ENCODE measurements at regions not wholly inside any gene's neighbourhood (a gene's known extent, or its start where the extent isn't known, plus 50 kb on each side); places are given as distances from the start of the nearest gene placed in this dataset.

DNA sequence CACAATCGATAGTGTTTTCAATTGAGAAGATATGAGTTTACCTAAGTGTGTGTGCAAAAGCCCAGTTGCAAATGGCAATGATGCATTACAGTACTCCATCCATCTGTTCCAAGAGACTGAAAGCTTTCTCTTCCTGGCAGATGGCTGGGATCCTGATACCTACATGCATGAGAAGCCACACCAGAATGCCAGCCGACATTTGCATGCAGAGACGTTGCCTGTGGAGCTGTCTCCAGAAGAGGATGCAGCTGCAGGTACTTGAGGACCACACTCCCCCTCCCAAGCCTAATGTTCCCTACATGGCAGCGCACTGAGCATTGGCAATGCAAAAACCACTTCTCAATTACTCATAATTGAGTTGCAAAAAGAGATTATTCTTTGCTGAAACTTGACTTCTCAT lies 332.1 kb downstream of the WDR11 start:
- TF ChIP-seq SP1 (IDR thresholded peaks at IDR 0.05) (no peak), L3MBTL2 (conservative IDR thresholded peaks at IDR 0.05) (no peak), NFRKB (IDR thresholded peaks at IDR 0.05) (no peak), FOXA1 (IDR thresholded peaks at IDR 0.05) (no peak), FOXK2 (IDR thresholded peaks at IDR 0.05) (no peak), HDGF (IDR thresholded peaks at IDR 0.05; ENCODE audit: borderline replicate concordance) (no peak), LEF1 (IDR thresholded peaks at IDR 0.05; ENCODE audit: borderline replicate concordance) (no peak), ELF4 (IDR thresholded peaks at IDR 0.05) (no peak), TARDBP (IDR thresholded peaks at IDR 0.05) (no peak)
- TF ChIP-seq, protein P1, sequence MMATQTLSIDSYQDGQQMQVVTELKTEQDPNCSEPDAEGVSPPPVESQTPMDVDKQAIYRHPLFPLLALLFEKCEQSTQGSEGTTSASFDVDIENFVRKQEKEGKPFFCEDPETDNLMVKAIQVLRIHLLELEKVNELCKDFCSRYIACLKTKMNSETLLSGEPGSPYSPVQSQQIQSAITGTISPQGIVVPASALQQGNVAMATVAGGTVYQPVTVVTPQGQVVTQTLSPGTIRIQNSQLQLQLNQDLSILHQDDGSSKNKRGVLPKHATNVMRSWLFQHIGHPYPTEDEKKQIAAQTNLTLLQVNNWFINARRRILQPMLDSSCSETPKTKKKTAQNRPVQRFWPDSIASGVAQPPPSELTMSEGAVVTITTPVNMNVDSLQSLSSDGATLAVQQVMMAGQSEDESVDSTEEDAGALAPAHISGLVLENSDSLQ (IDR thresholded peaks at IDR 0.05) = no peak
- CTCF ChIA-PET = no interaction called here
- POLR2A ChIA-PET = no interaction called here
- no peak for DNase-seq (ENCODE audit: extremely low spot score)

DNA sequence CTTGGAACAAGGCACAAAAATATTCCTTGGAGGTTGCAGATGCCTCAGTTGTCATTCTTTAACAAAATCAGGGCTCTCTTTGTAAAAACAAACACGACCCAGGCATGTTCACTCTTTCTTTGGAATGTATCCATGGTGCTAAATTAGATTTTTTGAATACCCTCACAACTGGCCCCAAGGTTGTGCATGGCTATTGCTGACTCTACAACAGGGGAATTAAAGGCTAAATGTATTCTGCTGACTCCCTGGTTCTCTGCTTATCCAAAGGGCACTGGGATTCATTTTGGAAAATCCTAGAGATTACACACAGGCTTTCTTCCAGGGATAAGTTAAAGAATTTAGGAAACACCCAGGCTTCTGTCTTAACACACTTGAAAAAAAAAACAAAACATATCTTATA lies 332.5 kb downstream of the WDR11 start:
- ChIA-PET POLR2A (no interaction called here), CTCF (no interaction called here)
- DNase-seq (ENCODE audit: extremely low spot score) = no peak
- no peak for TF ChIP-seq FOXK2 (IDR thresholded peaks at IDR 0.05)

DNA sequence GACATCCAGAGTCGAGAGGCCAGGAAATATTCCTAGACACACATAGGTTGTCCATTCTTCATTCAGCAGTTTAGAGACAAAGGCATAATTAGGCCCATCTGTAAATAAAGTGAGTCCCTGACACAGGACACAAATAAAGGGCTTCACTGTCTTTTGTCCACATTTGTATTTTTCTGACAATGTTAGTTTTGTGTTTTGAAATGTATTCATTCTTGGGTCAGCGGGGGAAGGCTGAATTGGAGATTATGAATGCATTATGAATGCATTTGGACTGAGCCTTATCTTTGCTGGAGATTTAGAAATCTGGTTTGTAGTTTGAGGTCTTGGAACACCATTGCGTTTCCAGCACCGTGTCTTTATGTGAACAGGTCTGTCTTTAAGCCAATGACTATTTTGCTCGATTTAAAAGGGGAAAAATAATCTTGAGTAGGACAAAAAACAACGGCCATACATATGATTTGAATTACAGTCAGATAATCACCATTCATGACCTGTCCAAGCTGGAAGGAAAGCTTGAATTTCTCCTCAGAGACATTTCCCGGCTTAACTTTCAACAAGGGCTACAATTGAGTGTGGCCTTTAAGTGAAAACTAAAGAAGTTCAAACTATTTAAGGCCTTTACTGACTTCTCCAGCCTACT lies 334.8 kb downstream of the WDR11 start:
- DNase-seq (ENCODE audit: extremely low spot score) = no peak
- TF ChIP-seq SUZ12 (IDR thresholded peaks at IDR 0.05) = no peak
- CTCF ChIA-PET = interaction anchor here (0.5 to 1.2 kb wide), 3 partner anchors 72 to 237 kb away, joined by 3 to 4 read pairs (median 3); no protein-coding TSS in a partner anchor
- POLR2A ChIA-PET = no interaction called here

DNA sequence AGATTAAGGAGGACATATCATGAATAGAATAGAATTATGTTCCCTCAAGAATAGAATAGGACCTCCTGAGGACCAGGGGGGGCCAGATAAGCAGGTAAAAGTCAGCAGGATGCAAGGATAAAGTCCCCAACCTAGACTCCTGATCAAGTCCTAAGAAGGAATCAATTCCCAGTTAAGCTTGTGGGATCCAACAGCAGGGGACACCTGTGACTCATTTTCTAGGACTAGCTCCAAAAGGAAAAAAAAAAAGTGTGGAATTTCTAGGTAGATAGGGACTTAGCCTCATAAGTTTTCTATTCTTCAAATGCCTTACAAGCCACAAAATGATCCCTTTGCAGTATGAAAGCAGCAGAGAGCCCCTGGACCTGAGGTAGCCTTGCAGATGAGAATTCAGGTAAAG lies 336.2 kb downstream of the WDR11 start:
- DNase-seq (ENCODE audit: extremely low spot score) = no peak
- CTCF ChIA-PET = interaction anchor here (0.6 to 1.2 kb wide), 3 partner anchors 10 to 700 kb away, joined by 3 to 4 read pairs (median 3); no protein-coding TSS in a partner anchor
- POLR2A ChIA-PET = no interaction called here
- TF ChIP-seq NFRKB (IDR thresholded peaks at IDR 0.05) = no peak
- TF ChIP-seq, protein P1 (IDR thresholded peaks at IDR 0.05) = no peak
- TF ChIP-seq LEF1 (IDR thresholded peaks at IDR 0.05; ENCODE audit: borderline replicate concordance) = no peak
- TF ChIP-seq HDGF (IDR thresholded peaks at IDR 0.05; ENCODE audit: borderline replicate concordance) = no peak
- no peak for TF ChIP-seq FOXA1 (IDR thresholded peaks at IDR 0.05)
- TF ChIP-seq TARDBP (IDR thresholded peaks at IDR 0.05) = no peak
- no peak for TF ChIP-seq SP1 (IDR thresholded peaks at IDR 0.05)
- TF ChIP-seq FOXK2 (IDR thresholded peaks at IDR 0.05) = no peak
- TF ChIP-seq ZNF384 (IDR thresholded peaks at IDR 0.05) = no peak
- no peak for TF ChIP-seq ARNT (IDR thresholded peaks at IDR 0.05)
- no peak for TF ChIP-seq L3MBTL2 (conservative IDR thresholded peaks at IDR 0.05)
- TF ChIP-seq FOXM1 (IDR thresholded peaks at IDR 0.05; ENCODE audit: borderline replicate concordance) = no peak
- no peak for TF ChIP-seq ELF4 (IDR thresholded peaks at IDR 0.05)
- no peak for TF ChIP-seq CTBP1 (IDR thresholded peaks at IDR 0.05; ENCODE audit: borderline replicate concordance)
- TF ChIP-seq SUZ12 (IDR thresholded peaks at IDR 0.05) = no peak
- no peak for TF ChIP-seq BHLHE40 (IDR thresholded peaks at IDR 0.05; ENCODE audit: borderline replicate concordance)

DNA sequence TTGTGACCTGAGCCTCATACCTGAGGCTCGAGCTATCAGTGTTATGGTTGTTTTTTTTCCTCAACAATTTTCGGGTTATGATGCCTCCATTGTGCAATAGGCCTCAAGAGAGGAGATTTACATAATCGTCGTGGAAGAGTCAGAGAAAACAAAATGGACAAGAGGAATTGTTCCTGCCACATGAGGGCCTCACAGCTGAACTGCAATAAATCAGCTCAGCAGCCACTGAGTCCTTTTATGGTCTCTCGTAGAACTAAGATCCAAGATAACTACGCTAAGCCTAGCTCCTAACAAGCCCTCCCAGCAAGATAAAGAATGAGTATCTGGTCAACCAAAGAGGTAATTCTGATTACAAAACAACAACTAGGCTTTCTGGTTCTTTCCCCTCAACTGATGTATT lies 336.8 kb downstream of the WDR11 start:
- peak; percentile 72 for DNase-seq (ENCODE audit: extremely low spot score)
- TF ChIP-seq ZNF384 (IDR thresholded peaks at IDR 0.05) (no peak), HDGF (IDR thresholded peaks at IDR 0.05; ENCODE audit: borderline replicate concordance) (no peak), L3MBTL2 (conservative IDR thresholded peaks at IDR 0.05) (peak; percentile 90), FOXM1 (IDR thresholded peaks at IDR 0.05; ENCODE audit: borderline replicate concordance) (no peak), SUZ12 (IDR thresholded peaks at IDR 0.05) (no peak)
- TF ChIP-seq, protein P1 (IDR thresholded peaks at IDR 0.05) = peak; percentile 93
- CTCF ChIA-PET = interaction anchor here (0.6 to 1.2 kb wide), 5 partner anchors 11 to 699 kb away, joined by 3 to 5 read pairs (median 4); no protein-coding TSS in a partner anchor
- POLR2A ChIA-PET = interaction anchor here (0.8 to 1.3 kb wide), 2 partner anchors 76 to 145 kb away, joined by 3 read pairs; no protein-coding TSS in a partner anchor

DNA sequence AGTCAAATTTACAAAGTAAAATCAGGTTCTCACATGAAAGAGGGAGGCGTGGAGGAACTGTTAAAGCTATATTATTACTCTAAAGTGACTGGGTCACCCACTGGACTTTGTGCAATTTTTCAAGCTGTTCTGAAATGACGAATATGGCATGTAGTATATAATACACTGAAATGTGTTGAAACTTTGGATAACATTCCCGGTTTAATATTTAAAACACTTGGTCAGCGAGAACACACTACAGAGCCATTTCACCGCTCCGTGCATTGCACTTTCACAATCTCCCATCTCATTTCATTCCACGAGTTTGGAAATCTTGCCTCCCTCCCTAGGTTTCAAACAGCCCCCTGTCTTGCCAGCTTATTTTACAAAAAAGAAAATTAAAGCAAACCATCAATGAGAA lies 337.9 kb downstream of the WDR11 start:
- TF ChIP-seq FOXM1 (IDR thresholded peaks at IDR 0.05; ENCODE audit: borderline replicate concordance) (no peak), NFRKB (IDR thresholded peaks at IDR 0.05) (no peak), FOXA1 (IDR thresholded peaks at IDR 0.05) (no peak), ELF4 (IDR thresholded peaks at IDR 0.05) (no peak), CTBP1 (IDR thresholded peaks at IDR 0.05; ENCODE audit: borderline replicate concordance) (no peak), SP1 (IDR thresholded peaks at IDR 0.05) (no peak), ARNT (IDR thresholded peaks at IDR 0.05) (no peak), HDGF (IDR thresholded peaks at IDR 0.05; ENCODE audit: borderline replicate concordance) (no peak), BHLHE40 (IDR thresholded peaks at IDR 0.05; ENCODE audit: borderline replicate concordance) (no peak), TARDBP (IDR thresholded peaks at IDR 0.05) (no peak), LEF1 (IDR thresholded peaks at IDR 0.05; ENCODE audit: borderline replicate concordance) (no peak)
- TF ChIP-seq, protein P1 (IDR thresholded peaks at IDR 0.05) = no peak
- POLR2A ChIA-PET = interaction anchor here (1.3 kb wide), 1 partner anchor 74 kb away, joined by 3 read pairs; no protein-coding TSS in a partner anchor
- CTCF ChIA-PET = interaction anchor here (1.0 to 1.2 kb wide), 2 partner anchors 14 to 63 kb away, joined by 3 to 4 read pairs; no protein-coding TSS in a partner anchor
- no peak for DNase-seq (ENCODE audit: extremely low spot score)

Measured in HEK293T (cell line).